ENCODE measurements at regions not wholly inside any gene's neighbourhood (a gene's known extent, or its start where the extent isn't known, plus 50 kb on each side); places are given as distances from the start of the nearest gene placed in this dataset.

- DNase-seq: no peak
Measured at GRCh38 chr2:59900728-59901452, 652.6 kb downstream of the BCL11A start.

- no peak for DNase-seq
Measured at GRCh38 chr2:59899692-59900091, 653.8 kb downstream of the BCL11A start.

- no peak for DNase-seq
Measured at GRCh38 chr2:59896499-59897245, 656.8 kb downstream of the BCL11A start.

GRCh38 chr2:59893612-59894011, 659.8 kb downstream of the BCL11A start:
- DNase-seq: no peak

- DNase-seq: no peak
Measured at GRCh38 chr2:59892398-59892797, 661.1 kb downstream of the BCL11A start.

- DNase-seq: no peak
Measured at GRCh38 chr2:59889305-59889704, 664.1 kb downstream of the BCL11A start.

GRCh38 chr2:59888706-59889105, 664.7 kb downstream of the BCL11A start:
- no peak for DNase-seq

- DNase-seq: no peak
Measured at GRCh38 chr2:59888015-59888414, 665.4 kb downstream of the BCL11A start.

- no peak for DNase-seq
Measured at GRCh38 chr2:59887366-59887765, 666.1 kb downstream of the BCL11A start.

- no peak for DNase-seq
Measured at GRCh38 chr2:59886759-59887158, 666.7 kb downstream of the BCL11A start.

GRCh38 chr2:59885541-59885940, 667.9 kb downstream of the BCL11A start:
- no peak for DNase-seq

GRCh38 chr2:59884166-59884565, 669.3 kb downstream of the BCL11A start:
- DNase-seq: no peak

GRCh38 chr2:59882822-59883221, 670.6 kb downstream of the BCL11A start:
- DNase-seq: no peak

- DNase-seq: no peak
Measured at GRCh38 chr2:59882279-59882678, 671.2 kb downstream of the BCL11A start.

- no peak for DNase-seq
Measured at GRCh38 chr2:59881218-59881617, 672.2 kb downstream of the BCL11A start.

- no peak for DNase-seq
Measured at GRCh38 chr2:59879700-59880131, 673.7 kb downstream of the BCL11A start.

- no peak for DNase-seq
Measured at GRCh38 chr2:59875836-59876235, 677.6 kb downstream of the BCL11A start.

- no peak for DNase-seq
Measured at GRCh38 chr2:59874971-59875755, 678.3 kb downstream of the BCL11A start.

- DNase-seq: no peak
Measured at GRCh38 chr2:59874361-59874760, 679.1 kb downstream of the BCL11A start.

- no peak for DNase-seq
Measured at GRCh38 chr2:59871830-59872229, 681.6 kb downstream of the BCL11A start.

GRCh38 chr2:59868981-59869380, 684.5 kb downstream of the BCL11A start:
- no peak for DNase-seq

- no peak for DNase-seq
Measured at GRCh38 chr2:59866436-59866835, 687.0 kb downstream of the BCL11A start.

GRCh38 chr2:59858540-59858939, 694.9 kb downstream of the BCL11A start:
- DNase-seq: no peak

GRCh38 chr2:59857109-59857508, 696.3 kb downstream of the BCL11A start:
- DNase-seq: no peak

Data from hematopoietic multipotent progenitor cell treated with erythropoietin and hydrocortisone succinate and interleukin-3 and kit ligand, for 8 days (in vitro differentiated cells).